Esophagus muscularis mucosa (tissue), 4 donors: ENCODE measurements at regions not wholly inside any gene's neighbourhood (a gene's known extent, or its start where the extent isn't known, plus 50 kb on each side); places are given as distances from the start of the nearest gene placed in this dataset.
"Not testable (repeated sequence)": the region's sequence is repeated elsewhere in the genome, so short reads cannot be mapped to it uniquely, and the experiment has no call there.

Source experiments
- DNase-seq: peaks from one replicate; pipeline ENCODE4 v3.0.0-alpha.2; 2017; ENCODE audit errors: extremely low spot score
- H3K27ac ChIP-seq, 4 donors: fragments of 200-600 bp; sonication (generic); replicated peaks in 1 of 4; 1 replicate in 3 of 4; 2 replicates in 1 of 4; pipeline ENCODE4 v1.5.1; 2016 to 2019; ENCODE audit warnings: mild to moderate bottlenecking in 1 of 4
- H3K27me3 ChIP-seq, 4 donors: fragments of 200-600 bp; sonication (generic); one replicate each; pipeline versions ENCODE4 v1.5.1 to v1.6.0; 2016 to 2019
- H3K36me3 ChIP-seq, 4 donors: fragments of 200-600 bp; sonication (generic); one replicate each; pipeline ENCODE4 v1.5.1; 2016 to 2019
- H3K4me1 ChIP-seq, 4 donors: fragments of 200-600 bp; sonication (generic); one replicate each; pipeline ENCODE4 v1.5.1; 2016 to 2019
- H3K4me3 ChIP-seq, 4 donors: fragments of 200-600 bp; sonication (generic); 1 replicate in 2 of 4; 2 replicates in 2 of 4; pipeline ENCODE4 v1.5.1; 2016 to 2019; ENCODE audit warnings: mild to moderate bottlenecking in 4 of 4, moderate library complexity in 1 of 4
- H3K9me3 ChIP-seq, 4 donors: fragments of 200-600 bp; sonication (generic); 1 replicate in 3 of 4; 2 replicates in 1 of 4; pipeline ENCODE4 v1.5.1; 2016 to 2019
- CTCF ChIP-seq, 3 experiments: fragments of 200-600 bp in 2 of 3; fragments of 450-650 bp in 1 of 3; sonication (generic) in 2 of 3; IDR thresholded peaks; one replicate each; pipeline ENCODE4 v1.5.1; 2017 to 2019; ENCODE audit warnings: antibody characterized with exemption in 3 of 3, mild to moderate bottlenecking in 2 of 3, moderate library complexity in 1 of 3
- EP300 ChIP-seq: sonication (generic); formaldehyde crosslinking; IDR thresholded peaks from one replicate; pipeline ENCODE4 v1.6.1; 2017; ENCODE audit warnings: antibody characterized with exemption
- POLR2A ChIP-seq: fragments of 450-650 bp; IDR thresholded peaks from one replicate; pipeline ENCODE4 v1.6.1; 2017; ENCODE audit warnings: antibody characterized with exemption, moderate library complexity, mild to moderate bottlenecking, low read depth
- POLR2AphosphoS5 ChIP-seq, 2 donors: sonication (generic); formaldehyde crosslinking; IDR thresholded peaks; one replicate each; pipeline ENCODE4 v1.6.1; 2017; ENCODE audit warnings: antibody characterized with exemption in 2 of 2
- WGBS: methylation state at CpG from one replicate; pipeline ENCODE4 v1.1.5; 2018; 5-methylcytosine and 5-hydroxymethylcytosine counted together
- intact Hi-C: fragments of 100-400 bp; cut with DNase I; formaldehyde crosslinking; loops from one replicate; pipeline ENCODE4 v1.15.1; 2023

GRCh38 chr2:104975371-104975770, 62.5 kb upstream of the MRPS9 start:
- TF ChIP-seq POLR2AphosphoS5 (IDR thresholded peaks at IDR 0.05): no peak
- TF ChIP-seq POLR2A: no peak
- no peak for TF ChIP-seq EP300
- no peak for TF ChIP-seq CTCF (IDR thresholded peaks at IDR 0.05)
- Histone ChIP-seq H3K36me3 (no peaks in the 10 kb centered on the region), H3K27me3 (no peaks in the 10 kb centered on the region), H3K4me3 (no peak overlapping the region), H3K27ac (no peak overlapping the region), H3K9me3 (no peaks in the 10 kb centered on the region), H3K4me1 (no peaks in the 10 kb centered on the region)
- DNase-seq: no peak
- intact Hi-C loops: no loop called here
- WGBS: 79% methylated on average over 3 of the region's 3 CpGs

- Histone ChIP-seq H3K36me3 (no peaks in the 10 kb centered on the region), H3K9me3 (no peaks in the 10 kb centered on the region), H3K4me3 (no peak overlapping the region), H3K27ac (no peak overlapping the region), H3K27me3 (no peaks in the 10 kb centered on the region), H3K4me1 (no peaks in the 10 kb centered on the region)
- intact Hi-C loops: no loop called here
- no peak for DNase-seq
- WGBS: 68% methylated on average over 3 of the region's 3 CpGs
- TF ChIP-seq POLR2AphosphoS5 (IDR thresholded peaks at IDR 0.05) (no peak), EP300 (no peak), CTCF (IDR thresholded peaks at IDR 0.05) (no peak), POLR2A (no peak)
These were observed 62.0 kb upstream of the MRPS9 start for GRCh38 chr2:104975851-104976250.

DNA sequence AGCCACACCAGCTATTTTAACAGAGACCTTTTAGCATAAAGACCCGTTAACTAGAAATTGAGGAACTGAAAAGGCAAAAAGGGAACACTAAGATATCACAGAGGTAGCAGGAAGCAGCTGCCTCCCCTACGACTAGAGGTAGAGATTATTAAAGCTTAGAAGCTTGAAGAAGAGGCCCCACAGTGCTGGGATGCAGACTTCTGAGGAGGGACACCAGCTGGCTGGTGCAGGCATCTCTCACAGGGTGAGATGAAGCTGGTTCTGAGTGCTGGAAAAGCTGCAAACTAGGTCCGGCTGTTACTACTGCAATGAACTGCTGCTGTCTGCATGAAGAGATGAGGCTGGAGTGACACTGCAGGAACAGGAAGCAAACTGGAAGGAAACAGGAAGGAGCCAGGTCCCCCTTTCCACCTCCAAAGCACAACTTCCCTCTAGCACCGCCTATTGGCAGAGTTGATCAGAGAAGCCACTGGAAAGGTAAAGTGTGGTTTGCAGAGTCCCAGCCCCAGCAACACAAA, 61.2 kb upstream of the MRPS9 start:
- H3K27me3 ChIP-seq: no peaks in the 10 kb centered on the region
- peaks cover 0 to 4% (median 2%) of the 10 kb centered on the region in 4 donors for H3K9me3 ChIP-seq
- intact Hi-C loops: no loop called here
- no peak overlapping the region for H3K27ac ChIP-seq
- H3K4me1 ChIP-seq: no peaks in the 10 kb centered on the region
- no peak for DNase-seq
- TF ChIP-seq POLR2A (no peak), EP300 (no peak)
- H3K36me3 ChIP-seq: no peaks in the 10 kb centered on the region
- 51% methylated on average over 4 of the region's 4 CpGs for WGBS
- H3K4me3 ChIP-seq: no peak overlapping the region

DNA sequence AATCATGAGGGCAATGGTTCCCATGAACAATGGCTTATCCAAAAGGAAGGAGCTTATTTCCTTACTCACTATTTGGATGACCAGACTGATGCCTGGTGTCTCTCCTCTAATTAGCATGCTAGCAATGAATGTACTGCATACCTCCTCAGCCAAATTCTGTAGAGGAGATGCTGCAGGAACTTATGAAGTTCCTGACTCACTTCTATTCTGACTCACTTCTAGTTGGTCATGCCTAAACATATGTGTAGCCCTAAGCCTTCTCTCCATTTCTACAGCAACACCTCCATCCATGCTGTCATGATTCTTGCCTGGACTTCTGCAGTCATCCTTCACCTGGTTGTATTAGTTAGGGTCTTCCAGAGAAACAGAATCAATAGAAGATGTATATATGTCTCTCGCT, 59.9 kb upstream of the MRPS9 start:
- Histone ChIP-seq H3K4me1 (no peaks in the 10 kb centered on the region), H3K27ac (no peak overlapping the region), H3K36me3 (no peaks in the 10 kb centered on the region), H3K4me3 (no peak overlapping the region), H3K9me3 (peaks cover 0 to 7% (median 4%) of the 10 kb centered on the region in 4 donors), H3K27me3 (no peaks in the 10 kb centered on the region)
- intact Hi-C loops: no loop called here
- DNase-seq: no peak
- WGBS: 95% methylated on average over 1 of the region's 1 CpG
- TF ChIP-seq CTCF (IDR thresholded peaks at IDR 0.05) (no peak), POLR2AphosphoS5 (IDR thresholded peaks at IDR 0.05) (no peak), EP300 (no peak), POLR2A (no peak)

DNA sequence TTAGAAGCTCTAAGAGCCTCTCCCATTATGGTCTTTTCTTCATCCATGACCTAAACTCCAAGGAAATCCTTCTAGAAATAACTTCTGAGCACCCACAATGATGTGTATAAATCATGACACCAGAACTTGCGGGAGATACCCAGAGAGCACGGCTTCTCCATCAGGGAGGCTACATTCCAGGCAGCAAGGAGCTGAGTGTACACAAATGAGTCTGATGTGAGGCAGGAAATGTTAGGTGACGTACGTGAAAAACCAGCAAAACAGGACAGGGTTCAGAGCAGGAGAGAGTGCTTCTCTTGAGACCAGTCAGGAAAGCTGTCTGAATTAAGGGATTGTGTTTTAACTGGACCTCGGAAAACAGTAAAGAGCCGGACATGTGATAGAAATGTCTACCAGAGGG, 58.1 kb upstream of the MRPS9 start:
- H3K27me3 ChIP-seq, H3K4me1 ChIP-seq, DNase-seq, H3K36me3 ChIP-seq, intact Hi-C loops, H3K27ac ChIP-seq, H3K9me3 ChIP-seq, H3K4me3 ChIP-seq: not testable (repeated sequence)
- 74% methylated on average over 6 of the region's 6 CpGs for WGBS

- no peaks in the 10 kb centered on the region for H3K4me1 ChIP-seq
- intact Hi-C loops: no loop called here
- 77% methylated on average over 7 of the region's 7 CpGs for WGBS
These were observed 55.8 kb upstream of the MRPS9 start for GRCh38 chr2:104982111-104982510.

More at GRCh38 chr2:104982111-104982510, 55.8 kb upstream of the MRPS9 start:
- Histone ChIP-seq H3K4me3 (no peak overlapping the region), H3K9me3 (peaks cover 0 to 11% (median 5%) of the 10 kb centered on the region in 4 donors), H3K36me3 (no peaks in the 10 kb centered on the region), H3K27me3 (no peaks in the 10 kb centered on the region), H3K27ac (no peak overlapping the region)
- DNase-seq: no peak
- TF ChIP-seq EP300: no peak
- no peak for TF ChIP-seq POLR2AphosphoS5 (IDR thresholded peaks at IDR 0.05)
- no peak for TF ChIP-seq POLR2A
